ENCODE measurements at regions not wholly inside any gene's neighbourhood (a gene's known extent, or its start where the extent isn't known, plus 50 kb on each side); places are given as distances from the start of the nearest gene placed in this dataset.
"Not testable (repeated sequence)": the region's sequence is repeated elsewhere in the genome, so short reads cannot be mapped to it uniquely, and the experiment has no call there.

GRCh38 chr17:14452856-14453255 lies 152.0 kb downstream of the HS3ST3B1 start:
- no peak for DNase-seq

DNA sequence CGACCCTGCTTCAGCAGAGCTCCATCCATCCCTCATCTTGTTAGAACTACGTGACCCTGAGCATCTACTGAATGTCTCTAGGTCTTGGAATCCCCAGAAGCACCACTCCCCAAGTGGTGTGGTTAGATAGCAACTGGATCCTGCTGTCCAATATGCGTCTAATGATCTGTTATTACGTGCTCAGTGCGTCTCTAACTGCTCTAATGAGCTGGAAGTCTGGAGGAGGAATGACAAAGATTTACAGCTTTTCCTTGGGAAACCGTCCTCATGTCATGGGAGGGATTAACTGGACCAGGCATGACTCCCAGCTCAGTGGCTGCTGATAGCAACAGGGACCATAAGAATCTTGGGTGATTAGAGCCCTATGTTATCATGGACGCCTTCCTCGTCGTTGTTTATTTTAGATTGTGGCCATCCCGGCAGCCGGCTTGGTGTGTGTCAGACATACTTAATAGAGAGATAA lies 150.9 kb downstream of the HS3ST3B1 start:
- DNase-seq: no peak

GRCh38 chr17:14448818-14449217 lies 147.9 kb downstream of the HS3ST3B1 start:
- DNase-seq: no peak

DNA sequence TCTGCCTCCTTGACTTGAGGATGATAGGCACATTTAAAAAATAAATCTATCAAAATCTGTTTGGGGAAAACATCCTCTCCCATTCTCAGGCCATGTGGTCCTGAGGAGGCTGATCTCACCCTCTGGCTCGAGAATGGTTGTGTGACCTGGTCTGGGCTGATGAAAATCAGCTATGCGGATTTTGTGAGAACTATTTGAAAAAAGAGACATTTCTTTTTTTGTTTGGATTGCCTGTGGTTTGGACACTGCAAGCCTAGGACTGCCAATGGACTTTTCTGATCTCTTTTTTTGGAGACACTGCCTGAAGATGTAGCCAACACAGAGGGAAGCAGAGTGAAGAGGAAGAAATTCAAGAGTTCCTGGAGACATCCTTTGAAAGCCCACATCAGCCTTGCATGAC lies 145.9 kb downstream of the HS3ST3B1 start:
- no peak for DNase-seq

- DNase-seq: no peak
Measured at GRCh38 chr17:14444915-14445314, 144.0 kb downstream of the HS3ST3B1 start.

- no peak for DNase-seq
Measured at GRCh38 chr17:14442798-14443528, 142.1 kb downstream of the HS3ST3B1 start.

DNA sequence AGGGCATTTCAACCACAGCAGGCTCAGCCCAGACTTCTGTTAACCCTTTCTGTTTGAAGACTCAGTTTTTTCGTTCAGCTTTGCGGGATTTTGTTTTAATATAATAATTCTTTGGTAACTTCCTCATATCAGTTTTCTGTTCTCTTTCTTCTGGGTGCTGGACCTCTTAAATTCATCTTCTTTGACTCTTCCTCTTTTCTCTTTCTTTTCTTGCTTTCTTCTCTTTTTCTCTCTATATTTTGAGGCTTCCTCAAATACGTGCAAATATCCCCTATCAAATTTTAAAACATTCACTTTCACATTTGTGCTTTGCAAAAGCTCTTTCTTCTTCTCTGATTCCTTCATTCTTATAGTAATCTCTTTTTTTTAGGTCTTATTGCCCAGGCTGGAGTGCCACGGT lies 136.3 kb downstream of the HS3ST3B1 start:
- DNase-seq: no peak

DNA sequence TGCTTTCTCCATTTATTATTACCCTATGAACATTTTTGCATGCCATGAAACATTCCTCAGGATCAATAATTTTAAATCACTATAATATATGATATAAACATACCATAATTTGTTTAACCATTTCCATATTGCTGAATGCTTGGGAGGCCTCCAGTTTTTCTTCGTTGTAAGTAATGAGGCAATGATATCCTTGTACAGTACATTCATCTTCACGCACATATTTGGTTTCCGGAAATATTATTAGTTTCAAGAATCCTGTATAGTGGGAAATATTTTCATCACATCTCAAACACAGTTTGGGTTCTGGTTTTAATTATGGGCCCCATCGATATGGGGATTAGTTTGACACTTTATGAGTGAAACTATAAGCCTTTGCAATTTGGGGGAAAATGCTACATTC lies 135.4 kb downstream of the HS3ST3B1 start:
- no peak for DNase-seq

- no peak for DNase-seq
Measured at GRCh38 chr17:14434506-14434905, 133.6 kb downstream of the HS3ST3B1 start.

DNA sequence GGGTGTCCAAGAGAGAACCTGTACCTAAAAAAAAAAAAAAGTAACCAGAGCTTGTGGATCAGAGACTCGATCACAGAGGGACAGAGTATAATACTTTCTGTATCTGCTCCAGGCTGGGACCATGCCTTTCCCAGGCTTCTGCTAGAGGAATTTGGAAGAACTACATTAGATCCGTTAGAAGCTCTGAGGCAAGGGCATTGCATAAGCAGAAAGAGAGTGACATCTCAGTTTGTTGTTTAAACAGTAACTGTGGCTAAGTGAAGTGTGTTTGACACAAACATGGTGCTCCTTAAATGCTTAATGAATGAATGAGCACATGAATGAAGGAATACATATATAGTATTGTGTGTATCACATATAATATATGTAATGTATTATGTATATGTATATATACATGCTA lies 131.2 kb downstream of the HS3ST3B1 start:
- no peak for DNase-seq

- no peak for DNase-seq
Measured at GRCh38 chr17:14429084-14429483, 128.2 kb downstream of the HS3ST3B1 start.

- DNase-seq: peak; percentile 13
Measured at GRCh38 chr17:14428648-14429029, 127.8 kb downstream of the HS3ST3B1 start.

DNA sequence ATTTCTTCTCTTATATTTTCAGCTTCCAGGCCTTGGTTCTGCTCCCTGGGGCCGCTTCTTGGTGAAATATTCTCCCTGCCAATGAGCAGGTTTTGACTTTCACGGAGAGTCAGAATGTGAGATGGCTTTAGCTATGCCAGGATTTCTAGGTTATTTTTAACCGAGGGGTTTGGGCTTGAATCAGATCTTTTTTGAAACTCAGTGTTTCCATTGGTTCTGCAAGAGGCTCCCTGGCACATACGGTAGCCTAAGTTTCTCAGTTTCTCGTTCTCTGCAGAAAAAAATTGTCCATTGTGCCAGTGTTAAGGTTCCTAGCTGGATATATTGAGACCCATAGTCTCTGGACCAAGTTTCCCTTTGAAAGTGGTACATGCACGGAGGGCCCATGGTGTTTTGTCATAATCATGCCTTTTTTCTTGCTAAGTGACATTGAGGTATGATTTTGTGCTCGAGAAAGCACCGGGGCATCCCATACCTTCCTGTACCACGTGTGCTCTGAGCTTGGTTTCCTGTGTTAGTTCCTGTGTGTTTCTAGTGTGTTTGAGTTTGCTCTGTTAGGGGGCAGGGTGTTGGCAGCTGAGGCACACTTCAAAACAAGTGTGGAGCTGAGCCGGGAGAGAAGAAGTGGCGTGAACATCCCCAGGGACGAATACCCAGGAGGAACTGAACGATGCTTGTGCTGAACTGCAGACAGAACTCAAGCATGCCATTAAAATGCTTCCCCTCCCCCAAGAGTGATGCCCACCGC lies 127.2 kb downstream of the HS3ST3B1 start:
- peak; percentile 36 for DNase-seq

GRCh38 chr17:14423156-14423555 lies 122.3 kb downstream of the HS3ST3B1 start:
- not testable (repeated sequence) for DNase-seq

DNA sequence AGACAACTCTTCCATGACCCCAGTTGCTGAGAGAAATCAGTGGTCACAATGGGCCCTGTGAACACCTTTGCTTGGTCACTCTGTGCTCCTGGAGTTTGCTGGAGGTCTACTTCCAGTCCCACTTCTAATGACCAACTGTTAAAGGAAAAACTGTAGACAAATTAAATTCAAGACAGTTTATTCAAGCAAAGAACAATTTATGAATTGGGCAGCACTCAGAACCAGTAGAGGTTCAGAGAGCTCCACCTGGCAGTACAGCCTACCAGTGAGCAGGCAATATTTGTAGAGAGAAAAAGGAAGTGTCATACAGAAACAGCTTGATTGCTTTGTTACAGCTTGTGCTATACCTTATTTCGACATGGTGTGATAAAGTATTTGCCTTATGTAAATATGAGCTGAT lies 116.5 kb downstream of the HS3ST3B1 start:
- no peak for DNase-seq

GRCh38 chr17:14409292-14409691 lies 108.4 kb downstream of the HS3ST3B1 start:
- no peak for DNase-seq

- no peak for DNase-seq
Measured at GRCh38 chr17:14407541-14407940, 106.7 kb downstream of the HS3ST3B1 start.

DNA sequence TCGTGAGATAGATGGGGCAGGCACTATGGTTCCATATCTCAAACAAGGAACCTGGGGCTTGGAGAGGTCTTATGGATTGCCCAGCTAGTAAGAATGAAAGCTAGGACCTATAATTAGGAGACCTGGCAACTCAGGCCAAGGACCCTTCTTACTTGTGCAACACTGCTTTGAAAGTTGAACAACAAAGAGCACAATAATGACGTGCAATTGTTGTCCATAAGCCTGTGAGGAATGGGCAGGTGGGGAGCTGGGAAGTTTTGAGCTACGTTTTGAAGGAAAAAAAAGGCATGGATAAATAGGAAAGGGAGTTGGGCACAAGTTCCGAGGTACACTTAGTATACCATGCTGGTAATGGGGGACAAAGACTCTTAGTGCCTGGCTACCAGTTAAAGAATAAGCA lies 104.3 kb downstream of the HS3ST3B1 start:
- DNase-seq: no peak
